Sigmoid colon (tissue), 4 donors: ENCODE measurements at regions not wholly inside any gene's neighbourhood (a gene's known extent, or its start where the extent isn't known, plus 50 kb on each side); places are given as distances from the start of the nearest gene placed in this dataset.

Experiments
- CTCF ChIP-seq, 4 experiments: fragments of 450-650 bp in 3 of 4; fragments of 200-600 bp in 1 of 4; IDR thresholded peaks; one replicate each; pipeline ENCODE4 v1.5.1; 2016 to 2019; ENCODE audit warnings: antibody characterized with exemption in 4 of 4, mild to moderate bottlenecking in 3 of 4, moderate library complexity in 2 of 4
- EP300 ChIP-seq, 4 donors: sonication (generic); formaldehyde crosslinking; IDR thresholded peaks; one replicate each; pipeline ENCODE4 v1.6.1; 2017; ENCODE audit warnings: antibody characterized with exemption in 4 of 4
- POLR2A ChIP-seq, 2 donors: fragments of 450-650 bp; IDR thresholded peaks; one replicate each; pipeline ENCODE4 v1.6.1; 2016; ENCODE audit warnings: antibody characterized with exemption in 2 of 2, mild to moderate bottlenecking in 2 of 2, moderate library complexity in 2 of 2
- POLR2AphosphoS5 ChIP-seq, 4 donors: sonication (generic); formaldehyde crosslinking; IDR thresholded peaks; one replicate each; pipeline ENCODE4 v1.6.1; 2017; ENCODE audit warnings: antibody characterized with exemption in 4 of 4

DNA sequence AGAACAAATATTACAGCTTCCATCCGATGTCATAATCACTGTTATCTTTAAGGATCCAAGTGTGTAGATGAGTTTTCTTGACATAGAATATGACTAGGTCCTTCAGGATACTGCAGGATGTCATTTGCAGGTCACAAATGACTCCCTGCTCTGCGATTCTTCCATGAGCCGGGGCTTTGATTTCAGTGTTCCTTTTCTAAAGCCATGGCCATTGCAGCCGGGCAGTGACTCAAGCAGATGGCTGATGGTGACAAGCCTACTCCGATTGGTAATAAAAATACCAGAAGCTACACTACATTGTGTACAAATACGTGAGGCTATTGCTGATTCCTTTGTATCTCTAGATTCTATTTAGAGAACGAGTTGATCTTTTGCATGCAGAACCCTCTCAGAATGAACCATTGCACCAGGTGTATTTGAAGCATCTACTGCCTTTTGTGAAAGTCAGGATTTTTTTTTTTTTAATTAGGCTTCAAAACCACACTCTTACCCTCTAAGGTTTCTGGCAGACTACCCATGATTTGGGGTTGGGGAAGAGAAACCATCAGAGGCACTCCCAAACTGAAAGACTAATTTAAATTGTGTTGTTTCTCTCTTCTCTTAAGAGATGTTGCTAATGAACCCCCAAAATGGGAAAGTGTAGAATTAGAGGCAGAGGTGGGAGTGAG lies 271.0 kb upstream of the ADRA1B start:
- no peak for TF ChIP-seq POLR2AphosphoS5 (IDR thresholded peaks at IDR 0.05)
- no peak for TF ChIP-seq CTCF (IDR thresholded peaks at IDR 0.05)
- TF ChIP-seq POLR2A (IDR thresholded peaks at IDR 0.05): no peak
- TF ChIP-seq EP300 (IDR thresholded peaks at IDR 0.05): no peak
